ENCODE measurements at regions not wholly inside any gene's neighbourhood (a gene's known extent, or its start where the extent isn't known, plus 50 kb on each side); places are given as distances from the start of the nearest gene placed in this dataset.

DNA sequence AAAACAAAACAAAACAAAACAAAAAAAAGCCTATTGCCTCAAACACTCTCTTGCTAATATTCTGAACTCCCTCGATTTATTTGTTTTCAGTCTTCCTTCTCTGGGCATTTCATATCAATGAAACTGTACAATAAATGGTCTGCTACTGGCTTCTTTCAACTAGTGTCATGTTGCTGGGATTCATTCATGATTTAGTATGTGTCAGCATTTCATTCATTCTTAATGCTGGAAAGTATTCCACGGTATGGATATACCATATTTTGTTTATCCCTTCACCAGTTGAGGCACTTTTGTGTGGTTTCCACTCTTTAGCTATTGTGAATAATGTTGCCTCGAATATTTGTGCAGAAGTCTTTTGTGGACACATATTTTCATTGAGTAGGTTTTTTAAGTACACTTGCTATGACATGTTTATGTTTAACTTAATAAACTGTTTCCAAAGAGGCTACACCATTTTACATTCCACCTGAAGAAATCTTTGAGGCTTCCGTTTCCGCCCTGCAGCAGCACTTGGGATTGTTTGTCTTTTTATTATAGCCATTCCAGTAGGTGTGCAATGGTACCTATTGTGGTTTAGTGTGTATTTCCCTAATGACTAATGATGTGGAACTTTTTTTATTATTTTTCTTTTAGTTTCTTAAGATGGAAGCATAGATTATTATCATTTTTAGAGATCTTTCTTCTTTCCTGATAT is 543.6 kb upstream of the SOX11 start:
- no peaks in the 10 kb centered on the region for H3K9me3 ChIP-seq
- H3K27ac ChIP-seq: no peak overlapping the region
- intact Hi-C loops (cut with DNase I; ENCODE audit: low total_unique reads): no loop called here
- WGBS, 2 donors: 90 to 92% methylated on average over 5 of the region's 5 CpGs
- TF ChIP-seq, protein P1, sequence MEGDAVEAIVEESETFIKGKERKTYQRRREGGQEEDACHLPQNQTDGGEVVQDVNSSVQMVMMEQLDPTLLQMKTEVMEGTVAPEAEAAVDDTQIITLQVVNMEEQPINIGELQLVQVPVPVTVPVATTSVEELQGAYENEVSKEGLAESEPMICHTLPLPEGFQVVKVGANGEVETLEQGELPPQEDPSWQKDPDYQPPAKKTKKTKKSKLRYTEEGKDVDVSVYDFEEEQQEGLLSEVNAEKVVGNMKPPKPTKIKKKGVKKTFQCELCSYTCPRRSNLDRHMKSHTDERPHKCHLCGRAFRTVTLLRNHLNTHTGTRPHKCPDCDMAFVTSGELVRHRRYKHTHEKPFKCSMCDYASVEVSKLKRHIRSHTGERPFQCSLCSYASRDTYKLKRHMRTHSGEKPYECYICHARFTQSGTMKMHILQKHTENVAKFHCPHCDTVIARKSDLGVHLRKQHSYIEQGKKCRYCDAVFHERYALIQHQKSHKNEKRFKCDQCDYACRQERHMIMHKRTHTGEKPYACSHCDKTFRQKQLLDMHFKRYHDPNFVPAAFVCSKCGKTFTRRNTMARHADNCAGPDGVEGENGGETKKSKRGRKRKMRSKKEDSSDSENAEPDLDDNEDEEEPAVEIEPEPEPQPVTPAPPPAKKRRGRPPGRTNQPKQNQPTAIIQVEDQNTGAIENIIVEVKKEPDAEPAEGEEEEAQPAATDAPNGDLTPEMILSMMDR (IDR thresholded peaks at IDR 0.05): no peak
- TF ChIP-seq POLR2A (IDR thresholded peaks at IDR 0.05): no peak
- no peak overlapping the region for H3K4me3 ChIP-seq
- no peaks in the 10 kb centered on the region for H3K4me1 ChIP-seq
- no peak for DNase-seq
- no peaks in the 10 kb centered on the region for H3K27me3 ChIP-seq
- H3K36me3 ChIP-seq (ENCODE audit: low read depth, missing control alignments): no peaks in the 10 kb centered on the region

DNA sequence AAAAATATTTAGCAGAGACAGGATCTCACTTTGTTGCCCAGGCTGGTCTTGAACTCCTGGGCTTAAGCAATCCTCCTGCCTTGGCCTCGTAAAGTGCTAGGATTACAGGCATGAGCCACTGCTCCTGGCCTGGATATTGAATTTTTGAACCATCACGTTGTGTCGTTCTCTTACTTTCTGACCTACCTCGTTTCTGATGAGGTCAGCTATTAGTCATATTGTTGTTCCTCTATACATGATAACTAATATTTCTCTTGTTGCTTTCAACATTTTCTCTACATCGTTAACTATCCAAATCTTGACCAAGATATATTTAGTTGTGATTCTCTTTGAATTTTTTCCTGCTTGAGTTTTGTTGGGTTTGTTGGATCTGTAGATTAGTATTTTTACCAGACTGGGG is 541.3 kb upstream of the SOX11 start:
- DNase-seq: no peak
- no peak for TF ChIP-seq POLR2A (IDR thresholded peaks at IDR 0.05)
- TF ChIP-seq, protein P1 (IDR thresholded peaks at IDR 0.05): no peak
- Histone ChIP-seq H3K4me1 (no peaks in the 10 kb centered on the region), H3K9me3 (no peaks in the 10 kb centered on the region), H3K27ac (no peak overlapping the region), H3K27me3 (no peaks in the 10 kb centered on the region), H3K4me3 (no peak overlapping the region), H3K36me3 (ENCODE audit: low read depth, missing control alignments) (no peaks in the 10 kb centered on the region)
- intact Hi-C loops (cut with DNase I; ENCODE audit: low total_unique reads): no loop called here
- 69 to 88% methylated on average over 5 of the region's 5 CpGs for WGBS, 2 donors

DNA sequence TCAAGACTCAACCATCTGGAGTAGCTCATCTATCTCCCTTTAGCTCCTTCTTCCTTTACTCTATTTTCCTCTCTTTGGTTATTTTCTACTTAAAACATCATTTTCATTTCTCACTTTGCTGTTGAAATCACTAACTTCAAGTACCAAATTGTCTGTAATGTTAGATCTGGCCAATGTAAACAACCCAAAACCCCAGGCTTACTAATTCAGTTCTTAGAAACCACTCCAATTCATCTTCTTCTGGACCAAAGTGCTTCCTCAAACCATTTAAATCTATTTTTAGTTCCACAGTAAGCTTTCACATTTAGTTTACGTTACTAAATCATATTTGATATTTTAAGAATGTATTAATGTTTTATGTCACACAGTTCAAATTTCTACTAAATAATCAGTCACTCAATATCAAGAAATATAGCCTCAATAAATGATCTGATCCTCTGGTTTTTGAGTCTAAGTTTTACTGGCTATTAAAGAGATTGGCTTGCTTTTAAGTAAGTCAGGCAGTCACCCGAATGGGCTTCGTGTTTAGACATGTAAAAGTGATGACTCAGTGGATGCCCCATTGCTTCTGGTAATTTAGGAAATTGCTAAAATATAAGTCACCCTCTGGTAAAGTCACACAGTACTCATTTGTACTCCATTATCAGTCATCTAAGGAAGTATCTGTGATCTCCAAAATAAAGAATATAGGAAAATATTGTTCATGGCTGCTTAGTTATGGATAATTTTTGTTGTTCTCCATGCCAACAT is 527.2 kb upstream of the SOX11 start:
- H3K4me3 ChIP-seq: no peak overlapping the region
- no peak for TF ChIP-seq POLR2A (IDR thresholded peaks at IDR 0.05)
- TF ChIP-seq, protein P1 (IDR thresholded peaks at IDR 0.05): no peak
- H3K27me3 ChIP-seq: no peaks in the 10 kb centered on the region
- intact Hi-C loops (cut with DNase I; ENCODE audit: low total_unique reads): no loop called here
- no peaks in the 10 kb centered on the region for H3K9me3 ChIP-seq
- no peak overlapping the region for H3K27ac ChIP-seq
- no peak for DNase-seq
- no peaks in the 10 kb centered on the region for H3K4me1 ChIP-seq
- H3K36me3 ChIP-seq (ENCODE audit: low read depth, missing control alignments): no peaks in the 10 kb centered on the region
- WGBS, 2 donors: 53 to 56% methylated on average over 3 of the region's 3 CpGs

- Histone ChIP-seq H3K9me3 (no peaks in the 10 kb centered on the region), H3K27ac (no peak overlapping the region), H3K36me3 (ENCODE audit: low read depth, missing control alignments) (no peaks in the 10 kb centered on the region), H3K4me1 (no peaks in the 10 kb centered on the region), H3K4me3 (no peak overlapping the region), H3K27me3 (no peaks in the 10 kb centered on the region)
- TF ChIP-seq, protein P1 (IDR thresholded peaks at IDR 0.05): no peak
- no peak for TF ChIP-seq POLR2A (IDR thresholded peaks at IDR 0.05)
- intact Hi-C loops (cut with DNase I; ENCODE audit: low total_unique reads): no loop called here
- WGBS, 2 donors: 78 to 88% methylated on average over 2 of the region's 2 CpGs
- DNase-seq: no peak
Measured at GRCh38 chr2:5172923-5173322, 519.3 kb upstream of the SOX11 start.
